Prostate gland (tissue), 2 donors: ENCODE measurements at regions not wholly inside any gene's neighbourhood (a gene's known extent, or its start where the extent isn't known, plus 50 kb on each side); places are given as distances from the start of the nearest gene placed in this dataset.

Experiments
- DNase-seq: peaks from one replicate; pipeline ENCODE4 v3.0.0-alpha.2; 2019; ENCODE audit warnings: low spot score
- H3K27ac ChIP-seq, 2 donors: fragments of 200-600 bp; sonication (generic); 2 replicates each; pipeline ENCODE4 v1.5.1; 2017 to 2019
- H3K27me3 ChIP-seq: fragments of 200-600 bp; sonication (generic); replicated peaks from 2 replicates; pipeline ENCODE4 v1.5.1; 2019; ENCODE audit not compliant: insufficient read depth
- H3K36me3 ChIP-seq, 2 donors: fragments of 200-600 bp; sonication (generic); 1 replicate in 1 of 2; 2 replicates in 1 of 2; pipeline versions ENCODE4 v1.5.1 to v1.8.1; 2017 to 2019
- H3K4me1 ChIP-seq: fragments of 200-600 bp; sonication (generic); replicated peaks from 2 replicates; pipeline ENCODE4 v1.5.1; 2019
- H3K4me3 ChIP-seq, 2 donors: fragments of 200-600 bp; sonication (generic); 2 replicates each; pipeline ENCODE4 v1.5.1; 2017 to 2019
- H3K9me3 ChIP-seq: fragments of 200-600 bp; sonication (generic); 2 replicates; pipeline ENCODE4 v1.5.1; 2017
- CTCF ChIP-seq, 4 experiments: fragments of 200-600 bp in 2 of 4; fragments of 450-650 bp in 2 of 4; sonication (generic) in 2 of 4; IDR thresholded peaks; 1 replicate in 3 of 4; 2 replicates in 1 of 4; pipeline ENCODE4 v1.5.1; 2016 to 2019; ENCODE audit warnings: antibody characterized with exemption in 4 of 4, mild to moderate bottlenecking in 2 of 4, moderate library complexity in 2 of 4
- POLR2A ChIP-seq: fragments of 450-650 bp; IDR thresholded peaks from one replicate; pipeline ENCODE4 v1.6.1; 2016; ENCODE audit warnings: antibody characterized with exemption, mild to moderate bottlenecking
- POLR2AphosphoS5 ChIP-seq: sonication (generic); formaldehyde crosslinking; IDR thresholded peaks from one replicate; pipeline ENCODE4 v1.6.1; 2017; ENCODE audit warnings: antibody characterized with exemption
- WGBS: methylation state at CpG from one replicate; pipeline ENCODE4 v1.1.5; 2018; 5-methylcytosine and 5-hydroxymethylcytosine counted together
- intact Hi-C: fragments of 100-400 bp; cut with DNase I; formaldehyde crosslinking; loops from one replicate; pipeline ENCODE4 v1.14.2; 2022

GRCh38 chr21:27507695-27508094 is 540.8 kb upstream of the ADAMTS5 start:
- Histone ChIP-seq H3K36me3 (no peaks in the 10 kb centered on the region), H3K4me3 (no peak overlapping the region), H3K27ac (no peak overlapping the region), H3K27me3 (no peaks in the 10 kb centered on the region), H3K9me3 (no peaks in the 10 kb centered on the region), H3K4me1 (no peaks in the 10 kb centered on the region)
- TF ChIP-seq POLR2AphosphoS5 (no peak), CTCF (IDR thresholded peaks at IDR 0.05) (no peak), POLR2A (no peak)
- 98% methylated on average over 4 of the region's 4 CpGs for WGBS
- no peak for DNase-seq
- intact Hi-C loops, result no loop called here

- H3K27ac ChIP-seq, result no peak overlapping the region
- TF ChIP-seq POLR2AphosphoS5 (no peak), POLR2A (no peak), CTCF (IDR thresholded peaks at IDR 0.05) (no peak)
- no peaks in the 10 kb centered on the region for H3K4me1 ChIP-seq
- H3K9me3 ChIP-seq, result no peaks in the 10 kb centered on the region
- WGBS, result 16% methylated on average over 1 of the region's 1 CpG
- no peaks in the 10 kb centered on the region for H3K36me3 ChIP-seq
- intact Hi-C loops, result no loop called here
- H3K4me3 ChIP-seq, result no peak overlapping the region
- H3K27me3 ChIP-seq, result no peaks in the 10 kb centered on the region
- DNase-seq, result no peak
Observed at GRCh38 chr21:27505516-27505915, 538.6 kb upstream of the ADAMTS5 start.

- intact Hi-C loops, result no loop called here
- no peak overlapping the region for H3K4me3 ChIP-seq
- 90% methylated on average over 3 of the region's 3 CpGs for WGBS
- H3K27ac ChIP-seq, result no peak overlapping the region
- H3K27me3 ChIP-seq, result no peaks in the 10 kb centered on the region
- DNase-seq, result no peak
- H3K9me3 ChIP-seq, result no peaks in the 10 kb centered on the region
- no peak for TF ChIP-seq POLR2AphosphoS5
- TF ChIP-seq POLR2A, result no peak
- TF ChIP-seq CTCF (IDR thresholded peaks at IDR 0.05), result no peak
- no peaks in the 10 kb centered on the region for H3K36me3 ChIP-seq
- no peaks in the 10 kb centered on the region for H3K4me1 ChIP-seq
Observed at GRCh38 chr21:27502801-27503200, 535.9 kb upstream of the ADAMTS5 start.

GRCh38 chr21:27498025-27498424 is 531.1 kb upstream of the ADAMTS5 start:
- H3K27ac ChIP-seq, result no peak overlapping the region
- no peak overlapping the region for H3K4me3 ChIP-seq
- 68% methylated on average over 3 of the region's 3 CpGs for WGBS
- intact Hi-C loops, result no loop called here
- H3K27me3 ChIP-seq, result no peaks in the 10 kb centered on the region
- H3K4me1 ChIP-seq, result no peaks in the 10 kb centered on the region
- no peaks in the 10 kb centered on the region for H3K9me3 ChIP-seq
- DNase-seq, result no peak
- TF ChIP-seq CTCF (IDR thresholded peaks at IDR 0.05) (no peak), POLR2A (no peak)
- no peaks in the 10 kb centered on the region for H3K36me3 ChIP-seq

- Histone ChIP-seq H3K4me1 (no peaks in the 10 kb centered on the region), H3K27ac (no peak overlapping the region), H3K27me3 (no peaks in the 10 kb centered on the region), H3K9me3 (no peaks in the 10 kb centered on the region), H3K4me3 (no peak overlapping the region), H3K36me3 (no peaks in the 10 kb centered on the region)
- TF ChIP-seq POLR2AphosphoS5 (no peak), POLR2A (no peak), CTCF (IDR thresholded peaks at IDR 0.05) (no peak)
- intact Hi-C loops, result no loop called here
- DNase-seq, result no peak
- 100% methylated on average over 1 of the region's 1 CpG for WGBS
Observed at GRCh38 chr21:27495836-27496235, 528.9 kb upstream of the ADAMTS5 start.
